Nephron progenitor cell (in vitro differentiated cells): ENCODE measurements at regions not wholly inside any gene's neighbourhood (a gene's known extent, or its start where the extent isn't known, plus 50 kb on each side); places are given as distances from the start of the nearest gene placed in this dataset.
"Not testable (repeated sequence)": the region's sequence is repeated elsewhere in the genome, so short reads cannot be mapped to it uniquely, and the experiment has no call there.

Experiments used
- DNase-seq: peaks from one replicate; pipeline ENCODE4 v3.0.0; 2021
- H3K27ac Mint-ChIP-seq: 2 replicates; pipeline ENCODE4 v1.8.0; 2021; ENCODE audit warnings: mild to moderate bottlenecking, moderate library complexity, mixed read lengths
- H3K27me3 Mint-ChIP-seq: 2 replicates; pipeline ENCODE4 v1.8.0; 2021; ENCODE audit warnings: mild to moderate bottlenecking, low read depth, mixed read lengths; ENCODE audit not compliant: poor library complexity
- H3K36me3 Mint-ChIP-seq: 2 replicates; pipeline ENCODE4 v1.8.0; 2021; ENCODE audit warnings: low read depth, mixed read lengths
- H3K4me1 Mint-ChIP-seq: 2 replicates; pipeline ENCODE4 v1.8.0; 2021; ENCODE audit warnings: mixed read lengths
- H3K4me3 Mint-ChIP-seq: 2 replicates; pipeline ENCODE4 v1.8.0; 2021; ENCODE audit warnings: mild to moderate bottlenecking, moderate library complexity, mixed read lengths
- H3K9me3 Mint-ChIP-seq: 2 replicates; pipeline ENCODE4 v1.8.0; 2021; ENCODE audit warnings: mild to moderate bottlenecking, moderate library complexity, mixed read lengths
- TF ChIP-seq, protein P1 (sequence below): fragments of 200-600 bp; sonication (generic); IDR thresholded peaks from 2 replicates; pipeline ENCODE4 v1.5.0; 2021; ENCODE audit warnings: antibody characterized with exemption

DNA sequence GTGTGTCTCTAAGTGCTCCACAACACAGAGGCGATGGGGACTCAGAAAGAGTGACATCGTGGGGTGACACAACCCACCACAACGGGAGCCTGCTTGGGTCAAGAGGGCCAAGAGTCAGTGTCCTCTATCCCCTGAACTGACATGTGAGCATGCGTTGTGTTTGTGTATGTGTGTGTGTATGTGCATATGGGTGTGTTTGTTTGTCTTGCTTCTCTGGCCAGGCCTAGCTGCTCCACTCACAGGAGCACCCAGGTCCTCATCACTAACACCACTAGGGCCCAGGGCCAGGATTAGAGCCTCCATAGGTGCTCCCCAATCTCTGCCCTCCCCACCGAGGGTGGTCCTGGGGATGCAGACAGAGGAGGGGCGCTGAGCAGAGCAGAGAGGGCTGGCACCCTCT, 115.0 kb upstream of the CTSV start:
- no peaks in the 10 kb centered on the region for H3K4me1 Mint-ChIP-seq
- no peak for DNase-seq
- H3K27ac Mint-ChIP-seq, result no peak overlapping the region
- no peaks in the 10 kb centered on the region for H3K9me3 Mint-ChIP-seq
- H3K27me3 Mint-ChIP-seq, result no peaks in the 10 kb centered on the region
- TF ChIP-seq, protein P1, sequence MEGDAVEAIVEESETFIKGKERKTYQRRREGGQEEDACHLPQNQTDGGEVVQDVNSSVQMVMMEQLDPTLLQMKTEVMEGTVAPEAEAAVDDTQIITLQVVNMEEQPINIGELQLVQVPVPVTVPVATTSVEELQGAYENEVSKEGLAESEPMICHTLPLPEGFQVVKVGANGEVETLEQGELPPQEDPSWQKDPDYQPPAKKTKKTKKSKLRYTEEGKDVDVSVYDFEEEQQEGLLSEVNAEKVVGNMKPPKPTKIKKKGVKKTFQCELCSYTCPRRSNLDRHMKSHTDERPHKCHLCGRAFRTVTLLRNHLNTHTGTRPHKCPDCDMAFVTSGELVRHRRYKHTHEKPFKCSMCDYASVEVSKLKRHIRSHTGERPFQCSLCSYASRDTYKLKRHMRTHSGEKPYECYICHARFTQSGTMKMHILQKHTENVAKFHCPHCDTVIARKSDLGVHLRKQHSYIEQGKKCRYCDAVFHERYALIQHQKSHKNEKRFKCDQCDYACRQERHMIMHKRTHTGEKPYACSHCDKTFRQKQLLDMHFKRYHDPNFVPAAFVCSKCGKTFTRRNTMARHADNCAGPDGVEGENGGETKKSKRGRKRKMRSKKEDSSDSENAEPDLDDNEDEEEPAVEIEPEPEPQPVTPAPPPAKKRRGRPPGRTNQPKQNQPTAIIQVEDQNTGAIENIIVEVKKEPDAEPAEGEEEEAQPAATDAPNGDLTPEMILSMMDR, result no peak
- peaks cover 19% of the 10 kb centered on the region for H3K36me3 Mint-ChIP-seq
- H3K4me3 Mint-ChIP-seq, result no peak overlapping the region

GRCh38 chr9:97153160-97153559, 114.2 kb upstream of the CTSV start:
- H3K9me3 Mint-ChIP-seq, DNase-seq, H3K27ac Mint-ChIP-seq, H3K4me3 Mint-ChIP-seq, H3K4me1 Mint-ChIP-seq, H3K27me3 Mint-ChIP-seq: not testable (repeated sequence)
- peaks cover 14% of the 10 kb centered on the region for H3K36me3 Mint-ChIP-seq

DNA sequence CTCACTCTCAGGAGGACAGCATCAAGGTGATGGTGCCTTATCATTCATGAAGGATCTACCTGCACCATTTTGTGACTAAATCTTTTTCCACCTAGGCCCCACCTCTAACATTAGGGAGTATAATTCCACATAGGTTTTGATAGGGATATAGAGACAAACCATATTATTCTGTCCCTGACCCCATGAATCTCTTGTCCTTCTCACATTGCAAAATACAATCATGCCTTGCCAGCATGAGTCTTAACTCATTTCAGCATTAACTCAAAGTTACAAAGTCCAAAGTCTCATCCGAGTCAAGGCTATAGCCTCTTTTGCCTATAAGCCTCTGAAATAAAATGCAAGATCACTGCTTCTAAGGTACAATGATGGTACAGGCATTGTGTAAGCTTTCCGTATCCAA, 111.5 kb upstream of the CTSV start:
- H3K9me3 Mint-ChIP-seq, H3K27me3 Mint-ChIP-seq, DNase-seq, H3K4me1 Mint-ChIP-seq, H3K27ac Mint-ChIP-seq, H3K4me3 Mint-ChIP-seq: not testable (repeated sequence)
- H3K36me3 Mint-ChIP-seq, result peaks cover 14% of the 10 kb centered on the region

GRCh38 chr9:97148428-97148827, 109.5 kb upstream of the CTSV start:
- not testable (repeated sequence) for H3K9me3 Mint-ChIP-seq, H3K4me1 Mint-ChIP-seq, H3K27me3 Mint-ChIP-seq, H3K36me3 Mint-ChIP-seq, H3K27ac Mint-ChIP-seq, DNase-seq, H3K4me3 Mint-ChIP-seq

DNA sequence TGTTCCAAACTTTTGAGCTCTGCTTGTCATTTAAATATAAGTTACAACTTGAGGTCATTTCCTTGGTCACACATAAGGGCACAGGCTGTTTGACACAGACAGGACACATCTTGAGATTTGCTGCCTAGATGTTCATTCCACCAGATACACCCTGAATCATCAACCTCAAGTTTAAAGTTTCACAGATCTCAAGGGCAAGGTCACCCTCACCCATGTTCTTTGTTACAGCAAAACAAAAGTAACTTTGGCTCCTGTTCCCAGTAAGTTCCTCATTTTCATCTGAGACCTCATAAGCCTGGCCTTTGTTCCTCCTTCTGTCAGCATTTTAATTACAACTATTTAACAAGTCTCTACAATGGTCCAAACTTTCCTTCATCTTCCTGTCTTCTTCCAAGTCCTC, 106.7 kb upstream of the CTSV start:
- not testable (repeated sequence) for H3K27me3 Mint-ChIP-seq, H3K27ac Mint-ChIP-seq, H3K36me3 Mint-ChIP-seq, DNase-seq, H3K4me3 Mint-ChIP-seq, H3K9me3 Mint-ChIP-seq, H3K4me1 Mint-ChIP-seq

DNA sequence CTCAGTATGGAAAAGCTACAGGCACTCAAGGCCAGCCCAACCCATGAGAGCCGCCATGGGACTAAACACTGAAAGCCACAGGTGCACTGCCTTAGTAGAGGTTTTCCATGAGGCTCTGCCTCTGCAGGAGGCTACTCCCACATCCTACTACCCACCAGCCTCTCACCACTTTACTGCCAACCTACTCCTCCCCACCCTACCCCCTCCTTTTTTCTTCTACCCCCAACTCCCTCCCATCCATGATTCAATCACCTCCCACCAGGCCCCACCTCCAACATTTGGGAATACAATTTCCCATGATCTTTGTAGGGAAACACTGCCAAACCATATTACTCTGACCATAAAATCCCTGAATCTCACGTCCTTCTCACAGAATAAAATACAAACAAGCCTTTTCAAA, 101.6 kb upstream of the CTSV start:
- Mint-ChIP-seq H3K9me3 (no peaks in the 10 kb centered on the region), H3K36me3 (no peaks in the 10 kb centered on the region), H3K4me1 (peaks cover 12% of the 10 kb centered on the region), H3K4me3 (no peak overlapping the region), H3K27me3 (no peaks in the 10 kb centered on the region), H3K27ac (no peak overlapping the region)
- no peak for DNase-seq
- TF ChIP-seq, protein P1, result no peak

DNA sequence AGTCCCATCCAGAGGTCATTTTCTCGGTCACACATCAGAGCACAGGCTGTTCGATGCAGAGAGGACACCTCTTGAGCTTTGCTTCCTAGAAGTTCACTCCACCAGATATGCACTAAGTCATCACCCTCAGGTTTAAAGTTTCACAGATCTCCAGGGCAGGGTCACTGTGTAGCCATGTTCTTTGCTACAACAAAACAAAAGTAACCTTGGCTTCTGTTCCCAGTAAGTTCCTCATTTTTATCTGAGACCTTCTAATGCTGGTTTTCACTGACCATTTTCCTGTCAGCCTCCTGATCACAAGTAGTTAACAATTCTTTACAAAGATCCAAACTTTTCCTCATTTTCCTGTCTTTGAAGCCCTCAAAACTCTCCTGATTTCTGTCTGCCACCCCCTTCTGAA, 97.5 kb upstream of the CTSV start:
- H3K27ac Mint-ChIP-seq, result peak overlapping the region; percentile 48
- no peak for DNase-seq
- H3K4me3 Mint-ChIP-seq, result no peak overlapping the region
- peaks cover 5% of the 10 kb centered on the region for H3K27me3 Mint-ChIP-seq
- H3K36me3 Mint-ChIP-seq, result peaks cover 11% of the 10 kb centered on the region
- no peaks in the 10 kb centered on the region for H3K9me3 Mint-ChIP-seq
- TF ChIP-seq, protein P1, result no peak
- H3K4me1 Mint-ChIP-seq, result peaks cover 12% of the 10 kb centered on the region

GRCh38 chr9:97133966-97134365, 95.0 kb upstream of the CTSV start:
- not testable (repeated sequence) for H3K27me3 Mint-ChIP-seq, H3K27ac Mint-ChIP-seq, H3K4me3 Mint-ChIP-seq, DNase-seq
- Mint-ChIP-seq H3K36me3 (peaks cover 28% of the 10 kb centered on the region), H3K9me3 (peaks cover 12% of the 10 kb centered on the region), H3K4me1 (peaks cover 12% of the 10 kb centered on the region)

DNA sequence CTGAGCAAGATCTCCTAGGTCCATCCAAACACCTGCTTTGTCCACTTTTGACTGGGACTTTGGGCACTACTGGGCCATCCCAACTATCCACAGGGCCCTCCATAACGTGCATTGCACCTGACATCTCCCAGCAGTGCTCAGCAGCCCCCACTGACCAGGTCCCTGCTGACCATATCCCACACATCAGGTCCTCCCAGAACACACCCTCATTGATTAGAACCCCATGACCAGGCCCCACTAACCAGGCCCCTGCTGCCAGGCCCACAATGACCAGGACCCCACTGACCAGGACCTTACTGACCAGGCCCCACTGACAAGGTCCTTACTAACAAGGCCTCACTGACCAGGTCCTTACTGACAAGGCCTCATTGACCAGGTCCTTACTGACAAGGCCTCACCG, 93.9 kb upstream of the CTSV start:
- TF ChIP-seq, protein P1, result no peak
- Mint-ChIP-seq H3K27ac (no peak overlapping the region), H3K4me3 (no peak overlapping the region), H3K9me3 (peaks cover 13% of the 10 kb centered on the region), H3K4me1 (peaks cover 12% of the 10 kb centered on the region), H3K27me3 (peaks cover 5% of the 10 kb centered on the region), H3K36me3 (peaks cover 36% of the 10 kb centered on the region)
- no peak for DNase-seq

DNA sequence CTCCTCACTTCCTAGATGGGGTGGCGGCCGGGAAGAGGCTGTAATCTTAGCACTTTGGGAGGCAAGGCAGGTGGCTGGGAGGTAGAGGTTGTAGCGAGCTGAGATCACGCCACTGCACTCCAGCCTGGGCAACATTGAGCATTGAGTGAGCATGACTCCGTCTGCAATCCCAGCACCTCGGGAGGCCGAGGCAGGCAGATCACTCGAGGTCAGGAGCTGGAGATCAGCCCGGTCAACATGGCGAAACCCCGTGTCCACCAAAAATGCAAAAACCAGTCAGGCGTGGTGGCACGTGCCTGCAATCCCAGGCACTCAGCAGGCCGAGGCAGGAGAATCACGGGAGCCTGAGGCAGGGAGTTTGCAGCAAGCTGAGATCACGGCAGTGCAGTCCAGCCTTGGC, 91.9 kb upstream of the CTSV start:
- H3K4me3 Mint-ChIP-seq, H3K4me1 Mint-ChIP-seq, H3K27ac Mint-ChIP-seq, DNase-seq, H3K27me3 Mint-ChIP-seq: not testable (repeated sequence)
- peaks cover 17% of the 10 kb centered on the region for H3K9me3 Mint-ChIP-seq
- peaks cover 54% of the 10 kb centered on the region for H3K36me3 Mint-ChIP-seq

GRCh38 chr9:97130387-97130786, 91.4 kb upstream of the CTSV start:
- peaks cover 19% of the 10 kb centered on the region for H3K9me3 Mint-ChIP-seq
- peaks cover 56% of the 10 kb centered on the region for H3K36me3 Mint-ChIP-seq
- H3K4me3 Mint-ChIP-seq, H3K27ac Mint-ChIP-seq, H3K27me3 Mint-ChIP-seq, DNase-seq, H3K4me1 Mint-ChIP-seq: not testable (repeated sequence)
